Activated naive CD4-positive, alpha-beta T cell treated with anti-CD3 and anti-CD28 coated beads, Interleukin-2, amount 50 U/mL, for 24 hours (primary cell): ENCODE measurements at regions not wholly inside any gene's neighbourhood (a gene's known extent, or its start where the extent isn't known, plus 50 kb on each side); places are given as distances from the start of the nearest gene placed in this dataset.

Experiments
- H3K27ac Mint-ChIP-seq: one replicate; pipeline ENCODE4 v1.8.0; 2021; ENCODE audit warnings: mild to moderate bottlenecking, mixed read lengths
- H3K27me3 Mint-ChIP-seq: one replicate; pipeline ENCODE4 v1.8.0; 2021; ENCODE audit warnings: mixed read lengths
- H3K36me3 Mint-ChIP-seq: one replicate; pipeline ENCODE4 v1.8.0; 2021; ENCODE audit warnings: mixed read lengths
- H3K4me1 Mint-ChIP-seq: one replicate; pipeline ENCODE4 v1.8.0; 2021; ENCODE audit warnings: mixed read lengths
- H3K4me3 Mint-ChIP-seq: one replicate; pipeline ENCODE4 v1.8.0; 2021; ENCODE audit warnings: mild to moderate bottlenecking, mixed read lengths
- H3K9me3 Mint-ChIP-seq: one replicate; pipeline ENCODE4 v1.8.0; 2021; ENCODE audit warnings: mixed read lengths

GRCh38 chrX:45351478-45351877, 150.8 kb upstream of the DIPK2B start:
- Mint-ChIP-seq H3K4me1 (no peaks in the 10 kb centered on the region), H3K36me3 (no peaks in the 10 kb centered on the region), H3K4me3 (no peak overlapping the region)

GRCh38 chrX:45348296-45348695, 147.6 kb upstream of the DIPK2B start:
- no peaks in the 10 kb centered on the region for H3K27me3 Mint-ChIP-seq
- H3K27ac Mint-ChIP-seq = no peak overlapping the region
- no peaks in the 10 kb centered on the region for H3K9me3 Mint-ChIP-seq
- H3K4me1 Mint-ChIP-seq = no peaks in the 10 kb centered on the region
- no peak overlapping the region for H3K4me3 Mint-ChIP-seq
- H3K36me3 Mint-ChIP-seq = no peaks in the 10 kb centered on the region

More at GRCh38 chrX:45351478-45351877, 150.8 kb upstream of the DIPK2B start:
- Mint-ChIP-seq H3K27ac (no peak overlapping the region), H3K27me3 (peaks cover 2% of the 10 kb centered on the region), H3K9me3 (no peaks in the 10 kb centered on the region)

GRCh38 chrX:45347877-45348276, 147.2 kb upstream of the DIPK2B start:
- Mint-ChIP-seq H3K27ac (no peak overlapping the region), H3K4me3 (no peak overlapping the region), H3K36me3 (no peaks in the 10 kb centered on the region), H3K4me1 (no peaks in the 10 kb centered on the region), H3K27me3 (no peaks in the 10 kb centered on the region), H3K9me3 (no peaks in the 10 kb centered on the region)

- H3K27ac Mint-ChIP-seq = no peak overlapping the region
- H3K4me3 Mint-ChIP-seq = no peak overlapping the region
- H3K27me3 Mint-ChIP-seq = no peaks in the 10 kb centered on the region
- no peaks in the 10 kb centered on the region for H3K4me1 Mint-ChIP-seq
- H3K36me3 Mint-ChIP-seq = no peaks in the 10 kb centered on the region
- no peaks in the 10 kb centered on the region for H3K9me3 Mint-ChIP-seq
These were observed 143.9 kb upstream of the DIPK2B start for GRCh38 chrX:45344594-45344993.

- Mint-ChIP-seq H3K36me3 (no peaks in the 10 kb centered on the region), H3K4me1 (no peaks in the 10 kb centered on the region), H3K27ac (no peak overlapping the region), H3K4me3 (no peak overlapping the region), H3K9me3 (no peaks in the 10 kb centered on the region), H3K27me3 (no peaks in the 10 kb centered on the region)
These were observed 128.5 kb upstream of the DIPK2B start for GRCh38 chrX:45329217-45329616.

- no peaks in the 10 kb centered on the region for H3K4me1 Mint-ChIP-seq
- no peak overlapping the region for H3K4me3 Mint-ChIP-seq
- no peaks in the 10 kb centered on the region for H3K9me3 Mint-ChIP-seq
- no peaks in the 10 kb centered on the region for H3K36me3 Mint-ChIP-seq
- H3K27me3 Mint-ChIP-seq = no peaks in the 10 kb centered on the region
- H3K27ac Mint-ChIP-seq = no peak overlapping the region
These were observed 124.3 kb upstream of the DIPK2B start for GRCh38 chrX:45324941-45325340.

- H3K36me3 Mint-ChIP-seq = no peaks in the 10 kb centered on the region
- no peak overlapping the region for H3K4me3 Mint-ChIP-seq
- H3K9me3 Mint-ChIP-seq = no peaks in the 10 kb centered on the region
- no peaks in the 10 kb centered on the region for H3K27me3 Mint-ChIP-seq
- no peaks in the 10 kb centered on the region for H3K4me1 Mint-ChIP-seq
- no peak overlapping the region for H3K27ac Mint-ChIP-seq
These were observed 122.7 kb upstream of the DIPK2B start for GRCh38 chrX:45323387-45323786.

- H3K4me1 Mint-ChIP-seq = no peaks in the 10 kb centered on the region
- peaks cover 2% of the 10 kb centered on the region for H3K27me3 Mint-ChIP-seq
- no peaks in the 10 kb centered on the region for H3K36me3 Mint-ChIP-seq
- no peaks in the 10 kb centered on the region for H3K9me3 Mint-ChIP-seq
- H3K27ac Mint-ChIP-seq = no peak overlapping the region
- no peak overlapping the region for H3K4me3 Mint-ChIP-seq
These were observed 122.1 kb upstream of the DIPK2B start for GRCh38 chrX:45322820-45323219.

- H3K27me3 Mint-ChIP-seq = peaks cover 2% of the 10 kb centered on the region
- no peak overlapping the region for H3K27ac Mint-ChIP-seq
- H3K4me1 Mint-ChIP-seq = no peaks in the 10 kb centered on the region
- no peak overlapping the region for H3K4me3 Mint-ChIP-seq
- no peaks in the 10 kb centered on the region for H3K9me3 Mint-ChIP-seq
- no peaks in the 10 kb centered on the region for H3K36me3 Mint-ChIP-seq
These were observed 121.7 kb upstream of the DIPK2B start for GRCh38 chrX:45322382-45322781.

GRCh38 chrX:45320191-45320590, 119.5 kb upstream of the DIPK2B start:
- H3K36me3 Mint-ChIP-seq = no peaks in the 10 kb centered on the region
- no peaks in the 10 kb centered on the region for H3K9me3 Mint-ChIP-seq
- H3K4me1 Mint-ChIP-seq = no peaks in the 10 kb centered on the region
- H3K27me3 Mint-ChIP-seq = peaks cover 2% of the 10 kb centered on the region
- H3K27ac Mint-ChIP-seq = no peak overlapping the region
- no peak overlapping the region for H3K4me3 Mint-ChIP-seq

GRCh38 chrX:45309801-45310200, 109.1 kb upstream of the DIPK2B start:
- Mint-ChIP-seq H3K4me3 (no peak overlapping the region), H3K27ac (peak overlapping the region; percentile 77), H3K9me3 (no peaks in the 10 kb centered on the region), H3K36me3 (no peaks in the 10 kb centered on the region), H3K4me1 (no peaks in the 10 kb centered on the region), H3K27me3 (peaks cover 1% of the 10 kb centered on the region)

- no peaks in the 10 kb centered on the region for H3K36me3 Mint-ChIP-seq
- H3K4me3 Mint-ChIP-seq = no peak overlapping the region
- no peak overlapping the region for H3K27ac Mint-ChIP-seq
- H3K4me1 Mint-ChIP-seq = no peaks in the 10 kb centered on the region
- H3K27me3 Mint-ChIP-seq = peaks cover 1% of the 10 kb centered on the region
- no peaks in the 10 kb centered on the region for H3K9me3 Mint-ChIP-seq
These were observed 108.4 kb upstream of the DIPK2B start for GRCh38 chrX:45309096-45309495.

GRCh38 chrX:45306794-45307193, 106.1 kb upstream of the DIPK2B start:
- Mint-ChIP-seq H3K27me3 (peaks cover 1% of the 10 kb centered on the region), H3K36me3 (no peaks in the 10 kb centered on the region), H3K4me3 (no peak overlapping the region), H3K4me1 (no peaks in the 10 kb centered on the region), H3K9me3 (no peaks in the 10 kb centered on the region), H3K27ac (no peak overlapping the region)

GRCh38 chrX:45300638-45301037, 100.0 kb upstream of the DIPK2B start:
- no peak overlapping the region for H3K27ac Mint-ChIP-seq
- H3K36me3 Mint-ChIP-seq = no peaks in the 10 kb centered on the region
- H3K4me3 Mint-ChIP-seq = no peak overlapping the region

GRCh38 chrX:45295259-45295986, 94.7 kb upstream of the DIPK2B start:
- H3K36me3 Mint-ChIP-seq = no peaks in the 10 kb centered on the region
- H3K27me3 Mint-ChIP-seq = no peaks in the 10 kb centered on the region
- H3K27ac Mint-ChIP-seq = no peak overlapping the region
- no peaks in the 10 kb centered on the region for H3K9me3 Mint-ChIP-seq
- no peak overlapping the region for H3K4me3 Mint-ChIP-seq
- H3K4me1 Mint-ChIP-seq = no peaks in the 10 kb centered on the region

More at GRCh38 chrX:45300638-45301037, 100.0 kb upstream of the DIPK2B start:
- no peaks in the 10 kb centered on the region for H3K4me1 Mint-ChIP-seq
- no peaks in the 10 kb centered on the region for H3K9me3 Mint-ChIP-seq
- H3K27me3 Mint-ChIP-seq = no peaks in the 10 kb centered on the region

GRCh38 chrX:45274576-45274975, 73.9 kb upstream of the DIPK2B start:
- Mint-ChIP-seq H3K27me3 (no peaks in the 10 kb centered on the region), H3K9me3 (no peaks in the 10 kb centered on the region), H3K36me3 (peaks cover 1% of the 10 kb centered on the region), H3K4me1 (no peaks in the 10 kb centered on the region), H3K4me3 (no peak overlapping the region), H3K27ac (no peak overlapping the region)

GRCh38 chrX:45267007-45267406, 66.3 kb upstream of the DIPK2B start:
- H3K27me3 Mint-ChIP-seq = peaks cover 1% of the 10 kb centered on the region
- H3K4me1 Mint-ChIP-seq = no peaks in the 10 kb centered on the region
- no peak overlapping the region for H3K4me3 Mint-ChIP-seq
- no peak overlapping the region for H3K27ac Mint-ChIP-seq
- H3K9me3 Mint-ChIP-seq = no peaks in the 10 kb centered on the region
- H3K36me3 Mint-ChIP-seq = no peaks in the 10 kb centered on the region
